Peyer's patch (tissue), 4 donors: ENCODE measurements at regions not wholly inside any gene's neighbourhood (a gene's known extent, or its start where the extent isn't known, plus 50 kb on each side); places are given as distances from the start of the nearest gene placed in this dataset.

Experiments used
- DNase-seq, 3 donors: peaks; one replicate each; pipeline ENCODE4 v3.0.0-alpha.2; 2017 to 2019
- H3K27ac ChIP-seq, 4 donors: fragments of 200-600 bp; sonication (generic); one replicate each; pipeline ENCODE4 v1.5.1; 2016 to 2019
- H3K27me3 ChIP-seq, 2 donors: fragments of 200-600 bp; sonication (generic); one replicate each; pipeline ENCODE4 v1.5.1; 2019
- H3K36me3 ChIP-seq, 3 donors: fragments of 200-600 bp; sonication (generic); one replicate each; pipeline ENCODE4 v1.5.1; 2016 to 2019
- H3K4me1 ChIP-seq, 4 donors: fragments of 200-600 bp; sonication (generic); one replicate each; pipeline ENCODE4 v1.5.1; 2016 to 2019
- H3K4me3 ChIP-seq, 4 donors: fragments of 200-600 bp; sonication (generic); 1 replicate in 3 of 4; 2 replicates in 1 of 4; pipeline ENCODE4 v1.5.1; 2016 to 2019; ENCODE audit warnings: mild to moderate bottlenecking in 1 of 4
- H3K9me3 ChIP-seq, 4 donors: fragments of 200-600 bp; sonication (generic); one replicate each; pipeline ENCODE4 v1.5.1; 2016 to 2019; ENCODE audit warnings: mild to moderate bottlenecking in 1 of 4
- POLR2A ChIP-seq, 2 donors: fragments of 450-650 bp; IDR thresholded peaks; one replicate each; pipeline ENCODE4 v1.5.1; 2017; ENCODE audit warnings: antibody characterized with exemption in 2 of 2, mild to moderate bottlenecking in 2 of 2, moderate library complexity in 2 of 2
- TF ChIP-seq, protein P1 (sequence below), 6 experiments: fragments of 450-650 bp in 4 of 6; fragments of 200-600 bp in 2 of 6; sonication (generic) in 1 of 6; IDR thresholded peaks; one replicate each; pipeline ENCODE4 v1.5.1; 2017 to 2019; ENCODE audit warnings: antibody characterized with exemption in 6 of 6, mild to moderate bottlenecking in 3 of 6, moderate library complexity in 1 of 6

DNA sequence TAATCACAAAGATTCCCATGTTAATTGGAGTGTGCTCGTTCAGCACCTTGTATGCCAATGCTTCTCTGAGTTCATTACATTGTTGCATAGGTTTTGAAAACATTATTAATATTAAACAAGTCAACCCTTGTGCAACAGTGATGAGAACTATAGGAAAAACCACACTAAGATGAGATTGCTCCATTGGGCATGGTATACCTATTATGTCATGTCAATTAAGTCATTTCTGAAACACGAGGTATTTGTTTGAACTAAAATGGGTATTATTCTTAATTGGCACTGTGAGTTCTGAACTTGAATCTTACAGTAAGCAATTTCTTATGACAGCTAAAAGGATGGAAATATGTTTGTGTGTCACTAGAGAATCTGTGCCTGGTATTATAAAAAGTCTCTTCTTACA lies 447.7 kb downstream of the EFNA5 start:
- Histone ChIP-seq H3K4me1 (no peaks in the 10 kb centered on the region), H3K27ac (no peak overlapping the region), H3K9me3 (no peaks in the 10 kb centered on the region), H3K36me3 (no peaks in the 10 kb centered on the region), H3K27me3 (no peaks in the 10 kb centered on the region), H3K4me3 (no peak overlapping the region)
- no peak for TF ChIP-seq POLR2A (IDR thresholded peaks at IDR 0.05)
- TF ChIP-seq, protein P1, sequence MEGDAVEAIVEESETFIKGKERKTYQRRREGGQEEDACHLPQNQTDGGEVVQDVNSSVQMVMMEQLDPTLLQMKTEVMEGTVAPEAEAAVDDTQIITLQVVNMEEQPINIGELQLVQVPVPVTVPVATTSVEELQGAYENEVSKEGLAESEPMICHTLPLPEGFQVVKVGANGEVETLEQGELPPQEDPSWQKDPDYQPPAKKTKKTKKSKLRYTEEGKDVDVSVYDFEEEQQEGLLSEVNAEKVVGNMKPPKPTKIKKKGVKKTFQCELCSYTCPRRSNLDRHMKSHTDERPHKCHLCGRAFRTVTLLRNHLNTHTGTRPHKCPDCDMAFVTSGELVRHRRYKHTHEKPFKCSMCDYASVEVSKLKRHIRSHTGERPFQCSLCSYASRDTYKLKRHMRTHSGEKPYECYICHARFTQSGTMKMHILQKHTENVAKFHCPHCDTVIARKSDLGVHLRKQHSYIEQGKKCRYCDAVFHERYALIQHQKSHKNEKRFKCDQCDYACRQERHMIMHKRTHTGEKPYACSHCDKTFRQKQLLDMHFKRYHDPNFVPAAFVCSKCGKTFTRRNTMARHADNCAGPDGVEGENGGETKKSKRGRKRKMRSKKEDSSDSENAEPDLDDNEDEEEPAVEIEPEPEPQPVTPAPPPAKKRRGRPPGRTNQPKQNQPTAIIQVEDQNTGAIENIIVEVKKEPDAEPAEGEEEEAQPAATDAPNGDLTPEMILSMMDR (IDR thresholded peaks at IDR 0.05) = no peak
- DNase-seq = no peak

DNA sequence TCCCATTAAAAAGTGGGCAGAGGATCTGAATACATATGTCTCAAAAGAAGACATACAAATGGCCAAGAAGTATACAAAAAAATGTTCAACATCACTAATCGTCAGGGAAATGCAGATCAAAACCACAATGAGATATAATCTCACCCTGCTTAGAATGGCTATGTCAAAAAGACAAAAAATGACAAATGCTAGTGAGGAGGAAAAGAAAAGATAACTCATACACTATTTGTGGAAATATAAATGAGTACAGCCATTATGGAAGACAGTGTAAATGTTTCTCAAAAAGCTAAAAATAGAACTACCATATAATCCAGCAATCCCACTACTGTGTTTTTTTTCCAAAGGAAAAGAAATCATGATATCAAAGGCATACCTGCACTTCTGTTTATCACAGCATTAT lies 450.7 kb downstream of the EFNA5 start:
- no peak for DNase-seq
- H3K4me1 ChIP-seq = no peaks in the 10 kb centered on the region
- H3K27ac ChIP-seq = no peak overlapping the region
- H3K27me3 ChIP-seq = no peaks in the 10 kb centered on the region
- no peaks in the 10 kb centered on the region for H3K9me3 ChIP-seq
- H3K36me3 ChIP-seq = no peaks in the 10 kb centered on the region
- no peak for TF ChIP-seq POLR2A (IDR thresholded peaks at IDR 0.05)
- TF ChIP-seq, protein P1 (IDR thresholded peaks at IDR 0.05) = no peak
- H3K4me3 ChIP-seq = no peak overlapping the region

DNA sequence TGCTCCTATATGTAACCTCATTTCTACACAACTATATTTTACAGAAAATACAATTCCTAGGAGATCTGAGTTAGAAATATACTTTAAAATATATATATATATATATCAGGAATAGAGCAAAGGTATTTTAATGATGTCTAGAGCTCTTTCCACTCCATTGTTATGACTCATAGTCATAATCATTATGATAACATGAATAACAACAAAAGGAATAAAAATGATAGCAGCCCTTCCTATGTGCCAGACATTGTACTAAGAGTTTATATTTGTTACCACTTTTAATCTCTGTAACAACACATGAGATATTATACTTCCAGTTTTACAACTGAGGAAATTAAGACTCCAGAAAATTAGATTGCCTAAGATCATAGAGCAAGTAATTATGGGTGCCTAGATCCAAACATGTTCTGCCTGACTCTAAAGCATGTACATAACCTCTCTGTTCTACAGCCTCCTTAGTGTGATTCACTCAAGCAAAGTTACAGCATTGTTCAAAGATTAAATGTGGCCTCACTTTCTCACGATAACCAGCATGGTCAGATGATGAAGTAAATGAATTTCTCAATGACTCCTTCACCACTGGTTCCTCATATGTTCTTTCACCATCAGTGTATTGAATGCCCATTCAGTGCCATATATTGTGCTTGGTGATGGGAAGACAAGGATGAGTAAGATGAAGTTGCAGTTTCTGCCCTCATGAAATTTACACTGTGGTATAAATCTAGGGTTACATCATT lies 452.1 kb downstream of the EFNA5 start:
- DNase-seq = no peak
- Histone ChIP-seq H3K4me3 (no peak overlapping the region), H3K36me3 (no peaks in the 10 kb centered on the region), H3K27me3 (no peaks in the 10 kb centered on the region), H3K4me1 (no peaks in the 10 kb centered on the region), H3K27ac (no peak overlapping the region), H3K9me3 (no peaks in the 10 kb centered on the region)
- TF ChIP-seq, protein P1 (IDR thresholded peaks at IDR 0.05) = no peak
- no peak for TF ChIP-seq POLR2A (IDR thresholded peaks at IDR 0.05)

DNA sequence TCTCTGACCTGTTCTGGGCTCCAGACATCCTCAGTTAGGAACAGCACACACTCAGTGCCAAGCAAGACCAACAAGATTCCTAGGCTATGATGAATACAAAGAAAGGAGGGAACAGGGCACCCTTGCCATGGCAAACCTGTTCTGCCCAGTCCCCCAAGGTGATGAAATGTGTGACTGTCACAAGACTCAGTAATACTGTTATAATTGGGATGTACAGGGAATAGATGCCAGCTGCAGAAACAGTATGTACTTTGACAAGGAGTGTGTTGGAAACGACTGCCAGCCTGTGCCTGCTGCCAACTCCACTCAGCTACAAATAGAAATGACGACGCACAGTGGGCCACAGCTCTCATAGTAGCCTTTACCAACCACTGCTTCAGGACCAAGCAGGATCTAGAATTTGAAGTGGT lies 453.0 kb downstream of the EFNA5 start:
- H3K4me3 ChIP-seq = no peak overlapping the region
- H3K4me1 ChIP-seq = no peaks in the 10 kb centered on the region
- H3K9me3 ChIP-seq = no peaks in the 10 kb centered on the region
- DNase-seq = no peak
- no peak for TF ChIP-seq POLR2A (IDR thresholded peaks at IDR 0.05)
- TF ChIP-seq, protein P1 (IDR thresholded peaks at IDR 0.05) = no peak
- H3K27me3 ChIP-seq = no peaks in the 10 kb centered on the region
- no peaks in the 10 kb centered on the region for H3K36me3 ChIP-seq
- H3K27ac ChIP-seq = no peak overlapping the region

DNA sequence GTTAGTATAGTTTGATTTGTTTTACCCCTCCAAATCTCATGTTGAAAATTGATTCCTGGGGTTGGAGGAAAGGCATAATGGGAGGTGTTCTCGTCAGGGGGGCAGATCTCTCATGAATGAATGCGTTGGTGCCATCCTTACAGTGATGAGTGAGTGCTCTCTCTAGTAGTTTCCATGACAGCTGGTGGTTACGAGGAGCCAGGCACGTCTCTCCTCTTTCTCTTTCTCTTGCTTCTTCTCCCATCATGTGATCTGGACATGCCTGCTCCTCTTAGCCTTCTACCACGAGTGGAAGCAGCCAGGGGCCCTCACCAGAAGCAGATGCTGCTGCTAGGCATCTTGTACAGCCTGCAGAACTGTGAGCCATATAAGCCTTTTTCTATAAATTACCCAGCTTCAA lies 454.1 kb downstream of the EFNA5 start:
- TF ChIP-seq, protein P1 (IDR thresholded peaks at IDR 0.05) = no peak
- no peak for TF ChIP-seq POLR2A (IDR thresholded peaks at IDR 0.05)
- no peaks in the 10 kb centered on the region for H3K36me3 ChIP-seq
- no peak overlapping the region for H3K27ac ChIP-seq

More for the DNA sequence above, 454.1 kb downstream of the EFNA5 start:
- no peaks in the 10 kb centered on the region for H3K9me3 ChIP-seq
- no peak overlapping the region for H3K4me3 ChIP-seq
- H3K27me3 ChIP-seq = no peaks in the 10 kb centered on the region
- no peak for DNase-seq
- no peaks in the 10 kb centered on the region for H3K4me1 ChIP-seq
